C1 segment of cervical spinal cord (tissue), 14 donors: ENCODE measurements at regions not wholly inside any gene's neighbourhood (a gene's known extent, or its start where the extent isn't known, plus 50 kb on each side); places are given as distances from the start of the nearest gene placed in this dataset.

ENCODE experiments used
- DNase-seq, 14 donors: peaks; one replicate each; lab custom pipeline; 2025; lab: John Stamatoyannopoulos, UW

DNA sequence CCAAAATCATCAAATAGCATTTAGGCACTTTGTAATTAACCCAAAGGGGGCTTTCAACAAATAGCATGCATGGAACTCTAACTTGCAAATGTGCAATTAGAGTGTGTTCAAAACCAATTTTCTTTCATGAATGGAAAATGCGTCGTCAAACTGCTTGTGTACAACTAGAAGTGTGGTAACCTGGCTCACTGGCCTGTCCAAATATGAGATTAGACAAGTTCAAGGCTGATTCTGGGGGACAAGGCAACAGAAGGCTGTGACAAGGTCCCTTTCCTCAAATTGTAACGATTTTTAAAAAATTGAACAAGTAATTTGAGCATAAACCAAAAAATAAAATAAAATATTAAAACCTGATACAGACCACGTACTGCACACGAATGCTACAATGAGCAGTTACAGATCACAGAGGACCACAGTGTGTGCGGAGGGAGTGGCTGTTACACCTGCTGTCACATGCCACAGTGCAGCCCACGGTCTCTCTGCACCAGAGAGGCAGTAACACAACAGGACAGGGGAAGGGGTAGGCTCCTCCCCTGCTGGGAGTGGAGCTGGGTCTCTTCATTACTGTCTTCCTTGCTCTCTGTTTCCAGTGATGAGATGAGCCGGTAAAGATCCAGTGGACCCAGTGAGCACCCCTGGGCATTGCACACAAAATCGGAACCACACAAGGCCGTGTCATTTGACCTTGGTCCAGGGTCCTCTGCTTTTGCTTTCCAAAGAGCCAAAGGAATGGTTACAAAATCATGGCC lies 252.2 kb upstream of the PDE10A start:
- DNase-seq, result no peak

DNA sequence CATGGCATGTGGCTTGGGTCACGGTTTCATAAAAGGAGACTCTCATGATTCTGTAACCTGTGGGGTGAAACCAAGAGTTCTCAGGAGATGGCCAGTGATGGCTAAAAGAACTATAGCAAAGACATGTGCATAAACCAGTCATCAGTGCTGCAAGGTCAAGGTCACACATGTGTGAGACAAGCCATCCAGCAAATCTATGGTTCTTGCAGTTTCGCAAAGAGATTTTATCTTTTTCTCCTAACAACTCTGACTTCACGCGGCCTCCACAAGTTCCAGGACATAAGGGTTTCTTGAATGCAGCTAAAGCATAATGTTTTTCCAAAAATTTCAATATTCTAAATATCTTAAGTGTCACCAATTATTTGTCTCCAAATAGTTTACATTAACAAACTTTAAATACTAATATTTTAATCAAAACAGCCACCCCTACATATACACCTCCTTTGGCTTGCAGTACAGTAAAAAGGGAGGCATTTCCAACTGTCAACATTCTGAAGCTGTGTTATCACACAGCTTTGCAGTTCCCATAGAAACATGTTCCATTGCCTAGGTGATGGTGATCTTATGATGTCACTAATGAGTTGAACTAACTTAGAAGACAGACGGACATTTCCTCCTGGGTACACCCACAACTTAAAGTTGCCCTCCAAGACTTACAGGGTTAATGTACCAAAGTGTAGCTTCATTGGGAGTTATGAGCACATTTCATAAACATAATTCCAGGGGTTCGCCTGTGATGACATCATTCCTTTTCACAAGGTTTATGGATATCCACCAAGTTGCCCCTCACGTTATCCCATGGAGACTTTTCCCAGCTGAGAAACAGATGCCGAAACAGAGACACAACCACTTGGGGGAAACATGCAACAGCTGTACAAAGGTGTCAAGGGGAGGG lies 250.9 kb upstream of the PDE10A start:
- DNase-seq, result no peak

DNA sequence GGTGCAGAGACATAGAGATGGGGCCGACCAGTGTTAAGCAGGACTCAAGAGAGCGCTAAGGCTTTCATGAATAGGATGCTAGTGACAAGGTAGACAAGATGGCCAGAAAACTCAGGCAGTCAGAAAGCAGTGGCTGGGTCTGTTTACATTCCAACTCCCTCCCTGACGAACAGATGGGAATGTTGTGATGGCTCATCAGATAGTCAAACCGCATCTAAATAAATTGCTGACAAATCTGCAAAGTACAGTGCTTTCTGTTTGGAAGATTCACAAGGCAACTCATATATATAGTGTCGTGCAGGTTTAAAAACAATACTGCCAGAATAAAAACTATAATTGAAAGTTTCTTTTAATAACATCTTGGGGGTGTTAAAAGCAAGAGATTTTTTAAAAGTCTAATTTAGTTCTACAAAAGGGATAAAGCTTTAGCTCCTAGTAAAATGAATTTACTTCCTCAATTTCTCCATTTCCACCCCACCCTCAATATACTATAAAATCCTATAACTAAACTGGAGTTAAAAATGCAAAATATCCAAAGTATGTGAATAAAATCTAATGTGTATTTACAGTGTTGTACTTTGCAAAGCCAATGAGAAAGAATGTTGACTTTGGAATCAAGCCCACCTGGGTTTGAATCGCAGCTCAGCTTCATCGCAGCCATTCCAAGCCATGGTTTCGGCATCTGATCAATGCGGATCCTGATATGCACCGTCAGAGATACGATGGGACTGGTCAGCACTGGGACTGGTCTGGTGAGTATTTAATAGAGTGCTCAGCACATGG lies 247.3 kb upstream of the PDE10A start:
- no peak for DNase-seq

DNA sequence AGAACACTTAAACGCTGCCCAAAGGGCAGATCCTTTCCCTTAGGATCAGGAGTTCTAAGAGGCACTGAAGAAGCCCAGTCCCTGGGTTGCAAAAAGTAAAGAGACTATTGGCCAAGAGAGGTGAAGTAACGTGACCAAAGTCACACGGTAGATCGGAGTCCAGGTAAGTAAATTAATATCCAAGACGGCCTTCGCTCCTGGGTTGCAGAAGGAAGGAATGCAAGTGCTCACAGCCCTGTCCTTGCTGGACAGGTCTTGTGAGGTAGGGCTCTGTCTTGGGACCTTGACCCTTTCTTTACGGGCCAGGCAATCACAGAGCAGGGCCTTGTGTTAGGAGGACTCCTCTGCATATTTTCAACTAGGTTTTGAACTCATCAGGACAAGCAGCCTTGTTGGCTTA lies 243.7 kb upstream of the PDE10A start:
- no peak for DNase-seq

DNA sequence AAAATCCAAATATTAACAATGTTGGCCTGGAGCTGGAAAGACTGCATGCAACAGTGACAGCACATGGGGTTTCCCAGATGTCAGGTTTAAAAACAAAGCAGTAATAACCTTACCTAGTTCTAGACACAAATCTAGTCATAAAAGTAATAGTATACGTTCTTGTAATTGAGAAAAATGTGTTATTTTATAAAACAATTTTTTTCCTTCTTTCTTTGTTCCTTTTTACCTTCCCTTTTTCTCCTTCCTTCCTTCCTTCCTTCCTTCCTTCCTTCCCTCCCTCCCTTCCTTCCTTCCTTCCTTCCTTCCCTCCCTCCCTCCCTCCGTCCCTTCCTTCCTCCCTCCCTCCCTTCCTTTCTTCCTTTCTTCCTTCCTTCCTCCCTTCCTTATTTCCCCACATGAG lies 242.7 kb upstream of the PDE10A start:
- no peak for DNase-seq

DNA sequence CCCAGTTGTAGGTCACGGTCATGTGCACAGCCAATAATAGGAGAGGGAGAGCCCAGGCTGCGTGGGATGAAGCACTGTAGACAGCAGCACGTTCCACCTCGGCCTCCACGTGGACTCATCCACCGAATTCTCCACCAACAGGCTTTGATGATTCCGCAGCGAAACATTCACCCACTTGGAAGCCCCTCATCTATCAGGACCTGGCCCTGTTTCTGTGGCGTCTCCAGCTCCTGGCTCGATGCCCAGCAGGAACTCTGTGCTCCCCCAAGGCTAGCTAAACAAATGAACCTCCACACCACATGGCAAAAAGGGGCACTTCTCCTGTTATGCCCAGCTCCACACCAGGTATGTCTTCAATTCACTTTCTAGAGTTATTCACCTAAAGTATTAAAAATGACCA lies 237.9 kb upstream of the PDE10A start:
- DNase-seq, result no peak

DNA sequence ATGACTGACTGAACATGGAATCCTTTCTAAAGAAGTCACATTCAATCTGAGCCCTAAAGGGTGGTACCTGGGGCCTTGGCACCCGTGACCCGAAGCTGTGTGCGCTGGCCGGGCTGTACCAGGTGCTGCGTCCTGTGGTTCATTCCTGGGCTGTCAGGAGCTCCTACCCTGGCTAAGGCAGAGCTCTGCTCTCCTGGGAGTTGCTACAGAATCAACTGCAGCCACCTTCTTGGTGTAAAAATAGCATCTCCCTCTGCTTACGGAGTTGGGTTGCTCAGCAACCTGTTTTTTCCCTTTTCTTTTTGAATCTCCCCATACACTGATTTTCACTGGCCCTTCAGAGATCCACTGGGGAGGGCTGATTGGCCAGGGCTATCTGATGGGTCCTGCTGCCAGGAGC lies 236.6 kb upstream of the PDE10A start:
- DNase-seq, result no peak

DNA sequence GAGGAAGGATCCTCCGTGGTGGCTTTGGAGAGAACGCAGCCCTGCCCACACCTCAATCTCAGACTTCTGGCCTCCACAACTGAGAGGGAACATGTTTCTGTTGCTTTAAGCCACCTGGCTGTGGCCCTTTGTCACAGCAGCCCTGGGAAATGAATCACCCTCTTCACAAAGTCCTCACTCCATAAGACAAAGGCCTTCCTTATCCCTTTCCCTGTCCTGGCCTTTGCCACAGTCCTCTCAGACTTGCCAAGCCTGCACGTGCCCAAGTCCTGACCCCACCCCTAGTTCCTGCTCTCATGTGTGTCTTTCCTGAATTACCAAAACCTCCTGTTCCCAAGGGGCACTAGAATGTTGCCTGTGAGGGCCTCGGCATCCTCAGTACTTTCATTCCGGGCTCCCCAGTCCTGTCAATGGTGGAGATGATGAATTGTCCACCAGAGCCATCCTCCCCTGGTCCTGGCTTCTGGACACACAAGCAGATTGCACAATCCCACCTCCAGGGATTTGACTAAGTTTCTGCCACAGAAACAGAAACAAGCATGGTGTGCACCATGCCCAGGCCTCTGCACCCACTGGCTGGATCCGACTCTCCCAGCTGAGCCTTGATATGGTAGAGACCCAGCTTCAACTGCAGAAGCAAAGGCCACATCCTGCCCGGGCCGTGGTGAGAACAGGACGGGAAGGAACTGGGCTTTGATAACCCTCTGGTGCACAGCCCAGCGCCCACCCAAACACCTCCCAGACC lies 232.6 kb upstream of the PDE10A start:
- DNase-seq, result peak in 1 of 14 donors; percentile 6

DNA sequence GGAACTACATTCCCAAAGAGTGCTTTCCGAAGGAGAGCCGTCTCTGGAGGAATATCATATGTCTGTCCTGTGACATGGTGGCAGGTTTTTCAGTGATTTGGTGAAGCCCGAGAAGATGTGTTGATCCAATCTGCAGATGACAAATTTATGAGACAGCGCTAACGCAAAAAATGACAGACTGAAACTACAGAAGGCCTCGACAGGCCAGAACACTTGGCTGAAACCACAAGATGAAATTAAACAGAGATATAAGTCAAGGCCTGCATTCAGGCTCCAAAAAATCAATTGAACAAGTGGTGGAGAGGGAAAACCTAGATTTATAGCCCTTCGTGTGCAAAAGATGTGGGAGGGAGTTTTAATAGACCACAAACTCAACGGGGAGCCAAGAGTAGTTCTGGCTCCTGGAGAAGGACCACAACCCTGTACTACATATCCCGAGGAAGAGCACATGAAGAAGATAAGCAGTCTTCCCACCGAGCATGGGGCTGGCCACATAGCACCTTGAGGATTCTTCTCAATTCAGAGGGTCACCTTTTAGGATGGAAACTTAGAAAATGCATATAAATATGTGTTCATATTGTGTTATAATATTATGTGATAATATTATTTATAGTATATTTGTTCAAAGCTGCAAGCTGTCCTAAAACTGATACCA lies 231.3 kb upstream of the PDE10A start:
- DNase-seq, result no peak

DNA sequence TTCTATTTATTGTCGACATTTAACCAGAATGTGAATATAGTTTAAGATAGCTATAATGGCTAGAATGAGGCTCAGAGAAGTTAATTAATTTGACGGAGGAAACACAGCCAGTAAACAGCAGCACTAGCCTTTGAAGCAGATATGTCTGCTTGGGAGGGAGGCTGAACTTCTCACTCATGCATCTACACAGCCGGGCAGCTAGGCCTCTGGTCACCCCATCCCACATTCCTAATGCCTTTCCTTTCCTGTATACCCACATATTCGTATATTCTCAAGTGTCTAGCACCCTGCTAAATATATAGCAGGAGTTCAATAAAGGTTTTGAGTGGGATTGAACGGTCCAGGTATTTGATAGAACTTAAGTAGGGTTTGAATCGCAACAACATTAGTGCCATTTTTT lies 230.4 kb upstream of the PDE10A start:
- DNase-seq, result no peak

DNA sequence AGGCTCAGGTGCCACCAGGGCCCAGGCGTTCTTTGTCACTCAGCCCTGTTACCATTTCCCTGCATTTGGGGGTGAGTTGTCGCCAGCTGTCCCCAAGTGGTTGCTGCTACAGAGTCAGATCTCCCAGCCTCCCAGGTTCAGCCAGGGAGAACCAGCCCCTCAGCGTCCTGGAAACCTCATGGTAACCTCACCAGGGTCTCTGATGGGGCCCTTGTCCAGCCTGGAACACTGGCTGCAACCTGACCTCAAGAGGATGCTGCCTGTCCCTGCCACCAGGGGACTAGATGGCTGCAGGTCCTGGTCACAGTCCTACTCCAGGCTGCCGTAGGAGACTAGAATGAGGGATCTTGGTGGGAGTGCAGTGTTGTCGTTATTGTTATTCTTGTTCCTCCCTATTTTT lies 228.3 kb upstream of the PDE10A start:
- no peak for DNase-seq

DNA sequence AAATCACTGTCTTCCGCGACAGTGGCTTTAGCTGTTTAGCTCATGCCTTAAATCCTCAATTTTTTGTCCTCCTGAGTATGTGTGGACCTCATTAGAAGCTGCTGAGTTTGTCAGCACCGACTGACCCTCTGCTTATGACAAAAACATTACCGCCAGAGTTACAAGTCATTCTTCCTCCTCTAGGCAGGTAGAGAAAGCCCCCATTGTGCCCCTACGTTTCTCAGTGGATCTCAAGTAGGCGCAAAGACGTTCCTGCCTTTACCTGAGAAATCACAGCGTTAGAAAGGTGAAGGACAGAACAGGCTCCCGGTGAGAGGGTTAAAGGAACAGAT lies 227.3 kb upstream of the PDE10A start:
- DNase-seq, result no peak

DNA sequence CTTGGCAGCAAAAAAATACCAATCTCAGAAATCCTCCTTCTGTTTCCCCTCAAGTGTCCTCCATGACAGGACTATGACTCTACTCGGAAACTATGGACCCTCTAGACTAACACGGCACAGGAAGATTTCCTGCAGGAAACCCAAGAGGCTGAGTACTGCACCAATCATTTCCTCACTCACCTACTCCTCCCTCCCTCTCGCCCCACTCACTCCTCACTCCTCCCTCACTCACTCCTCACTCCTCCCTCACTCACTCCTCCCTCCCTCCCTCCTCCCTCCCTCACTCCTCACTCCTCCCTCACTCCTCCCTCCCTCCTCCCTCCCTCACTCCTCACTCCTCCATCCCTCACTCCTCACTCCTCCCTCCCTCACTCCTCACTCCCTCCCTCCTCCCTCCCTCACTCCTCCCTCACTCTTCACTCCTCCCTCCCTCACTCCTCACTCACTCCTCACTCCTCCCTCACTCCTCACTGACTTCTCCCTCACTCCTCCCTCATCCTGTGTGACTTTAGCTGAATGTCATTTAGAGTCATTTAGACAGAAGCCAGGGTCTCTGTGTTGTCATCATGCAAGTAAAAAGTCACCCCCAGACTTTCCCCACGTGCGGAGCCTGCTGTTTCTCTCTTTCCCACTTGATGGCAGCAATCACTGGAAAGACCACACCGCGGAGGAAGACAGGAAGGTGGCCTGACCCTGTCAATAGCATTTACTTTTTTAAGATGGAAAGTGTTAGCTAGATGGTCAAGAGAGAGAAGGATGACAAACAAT lies 226.8 kb upstream of the PDE10A start:
- peak in 1 of 14 donors; percentile 22 for DNase-seq

DNA sequence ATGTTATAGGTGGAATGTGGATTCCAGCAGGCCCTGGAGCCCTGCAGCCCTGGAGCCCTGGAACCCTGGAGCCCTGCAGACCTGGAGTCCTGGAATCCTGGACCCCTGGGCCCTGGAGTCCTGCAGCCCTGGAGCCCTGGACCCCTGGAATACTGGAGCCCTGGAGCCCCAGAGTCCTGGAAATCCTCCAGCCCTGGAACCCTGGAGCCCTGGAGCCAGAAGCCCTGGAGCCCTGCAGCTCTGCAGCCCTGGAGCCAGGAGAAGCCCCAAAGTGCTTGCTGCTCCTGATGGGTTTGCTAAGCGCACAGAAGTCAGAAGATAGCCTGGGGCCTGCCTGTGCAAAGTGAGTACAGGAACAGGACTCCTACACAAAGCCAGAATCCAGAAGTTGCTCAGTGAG lies 223.1 kb upstream of the PDE10A start:
- DNase-seq, result no peak

DNA sequence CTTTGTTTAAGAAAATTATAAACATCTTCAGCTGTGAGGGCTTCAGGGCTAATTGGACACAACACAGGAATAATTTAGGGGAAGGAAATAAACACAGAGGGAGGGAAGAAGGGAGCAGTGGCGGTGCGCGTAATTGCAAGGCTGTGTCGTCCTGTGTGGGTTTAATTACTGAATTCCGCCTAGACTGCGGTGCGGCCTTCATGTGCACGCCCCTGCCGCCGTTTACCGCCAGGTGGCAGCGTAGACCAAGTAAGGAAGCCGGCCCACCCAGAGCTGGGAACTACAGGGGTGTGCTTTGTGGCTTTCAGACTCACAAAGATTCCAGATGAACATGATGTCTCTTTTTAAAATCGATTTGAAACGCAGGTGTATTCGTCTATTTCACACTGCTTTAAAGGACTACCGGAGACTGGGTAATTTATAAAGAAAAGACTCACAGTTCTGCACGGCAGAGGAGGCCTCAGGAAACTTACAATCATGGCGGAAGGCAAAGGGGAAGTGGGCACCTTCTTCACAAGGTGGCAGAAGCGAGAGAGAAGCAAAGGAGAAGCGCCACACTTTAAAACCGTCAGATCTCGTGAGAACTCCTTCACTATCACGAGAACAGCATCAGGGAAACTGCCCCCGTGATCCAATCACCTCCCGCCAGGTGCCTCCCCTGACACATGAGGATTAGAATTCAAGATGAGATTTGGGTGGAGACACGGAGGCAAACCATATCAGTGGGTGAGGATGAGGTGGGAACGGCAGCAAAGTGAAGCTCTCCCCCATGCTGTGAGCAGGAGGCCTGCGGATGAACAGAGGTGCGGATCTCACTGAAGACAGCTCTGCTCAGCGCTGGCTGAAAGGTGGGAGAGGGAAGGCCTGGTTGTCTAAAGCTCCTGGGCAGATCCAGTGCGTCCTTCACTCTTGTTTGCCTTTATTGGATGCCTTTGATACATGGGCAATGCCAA lies 222.0 kb upstream of the PDE10A start:
- DNase-seq, result peak in 11 of 14 donors; percentile 5 to 64 (median 32)

DNA sequence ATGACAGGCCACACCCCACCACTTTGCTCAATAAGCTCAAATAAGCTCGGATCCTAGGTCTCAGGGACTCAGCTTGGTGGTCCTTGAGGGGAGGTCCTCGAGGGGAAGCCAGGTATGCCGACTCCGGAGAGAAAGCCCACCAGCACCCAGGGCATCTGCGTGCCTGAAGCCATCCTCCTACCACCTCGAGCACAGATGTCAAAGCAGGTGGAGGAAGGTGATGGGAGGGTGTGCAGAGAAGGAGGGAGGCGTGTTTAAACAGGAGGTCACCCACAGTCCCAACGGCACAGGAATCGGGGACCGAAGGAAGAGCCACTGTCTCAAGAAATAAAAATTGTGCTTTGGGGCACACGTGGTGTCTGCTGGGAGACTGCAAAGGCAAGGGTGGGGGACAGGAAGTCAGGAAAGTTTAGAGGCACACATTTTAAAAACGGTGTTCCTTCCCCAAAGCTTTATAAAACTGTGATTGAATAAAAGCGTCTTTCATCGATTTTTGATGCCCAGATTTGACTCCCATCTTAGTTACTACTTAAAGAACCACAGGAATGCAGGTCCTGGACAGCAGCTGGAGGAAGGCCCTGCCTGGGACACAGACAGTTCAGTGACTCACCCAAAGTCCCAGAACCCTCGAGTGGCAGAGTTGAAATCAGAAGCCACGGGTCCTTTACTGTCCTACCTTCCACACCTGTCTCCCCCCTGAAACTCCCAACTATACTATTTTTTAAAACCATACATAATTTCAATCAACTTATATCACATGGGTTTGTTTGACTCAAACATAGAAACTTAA lies 221.0 kb upstream of the PDE10A start:
- no peak for DNase-seq

DNA sequence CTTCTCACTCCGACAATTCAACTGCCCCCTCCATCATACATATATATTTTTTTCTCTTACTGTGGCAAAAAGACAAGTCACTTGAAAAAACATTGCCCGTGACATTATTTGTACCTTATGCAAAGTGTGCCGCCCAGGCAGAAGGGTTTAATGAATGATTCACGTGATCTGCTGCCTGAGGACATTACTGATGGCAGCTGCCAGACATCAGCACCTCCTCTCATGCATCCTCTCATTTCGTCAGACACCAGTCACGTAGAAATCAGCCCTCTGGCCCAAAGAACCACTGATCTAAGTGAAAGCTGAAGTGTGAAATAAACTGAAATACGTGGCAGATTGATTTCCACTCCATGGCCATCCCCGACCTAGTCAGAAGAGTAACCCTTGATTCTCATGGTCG lies 218.8 kb upstream of the PDE10A start:
- DNase-seq, result no peak

DNA sequence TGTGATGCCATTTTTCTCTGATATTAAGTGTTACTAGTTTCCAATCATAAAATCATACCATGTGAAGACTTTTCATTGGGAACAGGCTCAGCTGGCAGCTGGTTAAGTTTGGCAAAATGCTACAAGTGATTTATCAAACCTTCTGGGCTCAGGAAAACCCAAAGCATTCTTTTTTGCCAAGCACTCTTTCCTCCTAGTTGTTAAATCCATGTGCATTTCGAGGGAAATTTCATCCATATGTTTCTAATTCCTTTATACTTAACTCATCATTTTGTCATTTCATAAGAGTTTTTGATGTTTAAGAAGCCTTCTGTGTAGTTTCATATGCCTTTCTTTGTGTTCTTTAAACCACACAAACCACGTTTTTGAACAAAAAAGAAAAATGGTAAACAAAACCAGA lies 217.6 kb upstream of the PDE10A start:
- DNase-seq, result no peak
